Mammary epithelial cell (primary cell): ENCODE measurements at regions not wholly inside any gene's neighbourhood (a gene's known extent, or its start where the extent isn't known, plus 50 kb on each side); places are given as distances from the start of the nearest gene placed in this dataset.
"Not testable (repeated sequence)": the region's sequence is repeated elsewhere in the genome, so short reads cannot be mapped to it uniquely, and the experiment has no call there.

ENCODE experiments used
- EZH2 ChIP-seq: IDR thresholded peaks from 2 replicates; pipeline ENCODE4 v1.6.1; 2012; ENCODE audit warnings: low read length, inconsistent platforms, borderline replicate concordance
- TF ChIP-seq, protein P1 (sequence below), 2 donors: IDR thresholded peaks in 1 of 2; conservative IDR thresholded peaks in 1 of 2; 2 replicates each; pipeline ENCODE4 v1.5.1; 2011 to 2012; ENCODE audit warnings: inconsistent platforms in 2 of 2, low read length in 2 of 2, mild to moderate bottlenecking in 2 of 2, control low read depth in 1 of 2, low read depth in 1 of 2; ENCODE audit not compliant: insufficient read depth in 1 of 2; ENCODE audit errors: extremely low read depth in 1 of 2

DNA sequence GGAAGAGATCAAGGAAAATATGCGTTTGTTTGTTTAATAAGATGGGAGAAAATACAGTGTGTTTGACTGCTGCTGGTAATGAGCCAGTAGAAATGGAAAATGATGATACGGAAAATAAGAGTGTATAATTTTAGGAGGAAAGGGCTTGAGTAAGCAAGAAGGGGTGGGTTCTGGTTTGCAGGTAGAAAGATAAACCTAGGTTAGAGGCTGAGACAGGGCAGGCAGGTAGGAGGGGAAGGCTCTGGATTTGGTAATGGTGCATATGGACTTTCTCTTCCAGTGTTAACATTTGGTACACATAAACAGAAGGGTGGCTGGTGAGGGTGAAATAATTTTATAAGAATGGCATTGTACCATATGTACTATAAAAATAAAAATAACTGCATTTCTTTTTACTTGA is 84.4 kb downstream of the SRGAP2 start:
- TF ChIP-seq, protein P1, sequence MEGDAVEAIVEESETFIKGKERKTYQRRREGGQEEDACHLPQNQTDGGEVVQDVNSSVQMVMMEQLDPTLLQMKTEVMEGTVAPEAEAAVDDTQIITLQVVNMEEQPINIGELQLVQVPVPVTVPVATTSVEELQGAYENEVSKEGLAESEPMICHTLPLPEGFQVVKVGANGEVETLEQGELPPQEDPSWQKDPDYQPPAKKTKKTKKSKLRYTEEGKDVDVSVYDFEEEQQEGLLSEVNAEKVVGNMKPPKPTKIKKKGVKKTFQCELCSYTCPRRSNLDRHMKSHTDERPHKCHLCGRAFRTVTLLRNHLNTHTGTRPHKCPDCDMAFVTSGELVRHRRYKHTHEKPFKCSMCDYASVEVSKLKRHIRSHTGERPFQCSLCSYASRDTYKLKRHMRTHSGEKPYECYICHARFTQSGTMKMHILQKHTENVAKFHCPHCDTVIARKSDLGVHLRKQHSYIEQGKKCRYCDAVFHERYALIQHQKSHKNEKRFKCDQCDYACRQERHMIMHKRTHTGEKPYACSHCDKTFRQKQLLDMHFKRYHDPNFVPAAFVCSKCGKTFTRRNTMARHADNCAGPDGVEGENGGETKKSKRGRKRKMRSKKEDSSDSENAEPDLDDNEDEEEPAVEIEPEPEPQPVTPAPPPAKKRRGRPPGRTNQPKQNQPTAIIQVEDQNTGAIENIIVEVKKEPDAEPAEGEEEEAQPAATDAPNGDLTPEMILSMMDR (conservative IDR thresholded peaks at IDR 0.05 in 1 of 2, IDR thresholded peaks at IDR 0.05 in 1 of 2; ENCODE audit: extremely low read depth in 1 of 2, insufficient read depth in 1 of 2, low read depth in 1 of 2, low read length in 2 of 2), result not testable (repeated sequence)
- TF ChIP-seq EZH2, result not testable (repeated sequence)
